ENCODE measurements at regions not wholly inside any gene's neighbourhood (a gene's known extent, or its start where the extent isn't known, plus 50 kb on each side); places are given as distances from the start of the nearest gene placed in this dataset.
"Not testable (repeated sequence)": the region's sequence is repeated elsewhere in the genome, so short reads cannot be mapped to it uniquely, and the experiment has no call there.

DNA sequence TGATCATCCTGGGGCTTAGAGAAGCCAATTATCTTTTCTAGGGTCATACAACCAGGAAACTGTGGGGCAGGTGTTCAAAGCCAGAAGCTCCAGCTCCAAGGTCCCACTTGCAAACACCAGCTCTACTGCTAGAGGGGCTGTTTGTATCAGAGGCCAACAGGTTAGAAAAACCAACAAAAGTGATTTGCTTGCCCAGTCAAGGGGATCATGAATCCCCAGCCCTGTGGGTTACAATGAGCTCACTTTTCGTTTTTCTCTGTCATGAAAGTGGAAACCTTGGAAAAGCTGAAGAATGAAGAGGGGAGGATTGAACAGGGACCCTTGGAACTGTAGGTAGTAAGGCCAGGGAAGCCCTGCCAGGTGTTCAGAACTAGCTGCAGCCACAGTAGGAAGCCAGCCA is 119.2 kb downstream of the SPP2 start:
- Histone ChIP-seq H3K27me3 (ENCODE audit: control insufficient read depth, insufficient read depth, low read length) (no peaks in the 10 kb centered on the region), H3K9ac (ENCODE audit: low read length) (no peak overlapping the region), H3K27ac (ENCODE audit: low read depth, low read length) (no peak overlapping the region), H3K36me3 (ENCODE audit: control insufficient read depth, insufficient read depth, low read length) (no peaks in the 10 kb centered on the region), H3K9me3 (ENCODE audit: control insufficient read depth, insufficient read depth, low read depth, low read length) (no peaks in the 10 kb centered on the region), H3K4me3 (ENCODE audit: low read depth, low read length) (no peak overlapping the region), H3K4me1 (ENCODE audit: control insufficient read depth, insufficient read depth, low read length) (peaks cover 15% of the 10 kb centered on the region)

DNA sequence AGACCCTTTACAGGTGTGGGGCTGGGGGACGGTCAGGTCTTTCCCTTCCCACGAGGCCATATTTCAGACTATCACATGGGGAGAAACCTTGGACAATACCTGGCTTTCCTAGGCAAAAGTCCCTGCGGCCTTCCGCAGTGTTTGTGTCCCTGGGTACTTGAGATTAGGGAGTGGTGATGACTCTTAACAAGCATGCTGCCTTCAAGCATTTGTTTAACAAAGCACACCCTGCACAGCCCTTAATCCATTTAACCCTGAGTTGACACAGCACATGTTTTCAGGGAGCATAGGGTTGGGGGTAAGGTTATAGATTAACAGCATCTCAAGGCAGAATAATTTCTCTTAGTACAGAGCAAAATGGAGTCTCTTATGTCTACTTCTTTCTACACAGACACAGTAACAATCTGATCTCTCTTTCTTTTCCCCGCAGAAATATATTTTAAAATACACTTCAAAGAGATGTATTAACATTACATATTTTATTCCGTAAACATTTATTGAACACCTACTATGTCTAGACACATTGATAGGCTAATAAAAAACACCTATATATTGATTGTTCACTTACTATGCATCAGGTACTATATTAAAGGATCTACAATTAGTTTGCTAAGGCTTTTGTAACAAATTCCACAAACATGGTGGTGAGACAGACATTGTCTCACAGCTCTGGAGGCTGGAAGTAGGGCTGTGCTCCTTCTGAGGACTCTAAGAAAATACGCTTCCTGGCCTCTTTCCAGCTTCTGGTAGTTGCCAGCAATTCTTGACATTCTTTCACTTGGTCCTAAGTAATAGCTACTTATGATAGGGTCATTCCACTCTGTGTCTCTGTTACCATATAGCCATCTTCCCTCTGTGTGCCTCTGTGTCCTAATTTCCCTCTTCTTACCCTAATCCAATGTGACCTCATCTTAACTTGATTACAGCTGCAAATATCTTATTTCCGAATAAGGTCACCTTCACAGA is 118.4 kb downstream of the SPP2 start:
- H3K36me3 ChIP-seq (ENCODE audit: control insufficient read depth, insufficient read depth, low read length); H3K27me3 ChIP-seq (ENCODE audit: control insufficient read depth, insufficient read depth, low read length); H3K27ac ChIP-seq (ENCODE audit: low read depth, low read length); H3K9ac ChIP-seq (ENCODE audit: low read length); H3K9me3 ChIP-seq (ENCODE audit: control insufficient read depth, insufficient read depth, low read depth, low read length); H3K4me3 ChIP-seq (ENCODE audit: low read depth, low read length): not testable (repeated sequence)
- peaks cover 15% of the 10 kb centered on the region for H3K4me1 ChIP-seq (ENCODE audit: control insufficient read depth, insufficient read depth, low read length)

DNA sequence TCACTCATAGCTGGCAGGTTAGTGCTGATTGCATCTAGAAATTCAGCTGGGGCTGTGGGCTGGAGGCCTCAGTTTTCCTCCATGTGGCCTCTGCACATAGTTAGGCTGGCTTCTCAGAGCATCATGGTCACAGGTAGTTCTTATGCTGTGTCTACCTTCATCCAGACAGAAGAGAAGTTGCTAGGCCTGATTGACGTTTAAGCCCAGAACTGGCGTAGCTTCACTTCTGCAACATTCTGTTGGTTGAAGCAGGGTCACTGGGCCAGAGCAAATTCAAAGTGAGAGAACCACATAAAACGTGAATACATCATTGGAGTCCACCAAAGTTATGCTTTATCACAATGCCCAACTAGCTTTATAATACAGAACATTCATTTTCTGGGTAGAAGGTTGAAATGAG is 116.0 kb downstream of the SPP2 start:
- H3K27me3 ChIP-seq (ENCODE audit: control insufficient read depth, insufficient read depth, low read length) = no peaks in the 10 kb centered on the region
- H3K4me3 ChIP-seq (ENCODE audit: low read depth, low read length) = no peak overlapping the region
- no peaks in the 10 kb centered on the region for H3K9me3 ChIP-seq (ENCODE audit: control insufficient read depth, insufficient read depth, low read depth, low read length)
- no peaks in the 10 kb centered on the region for H3K36me3 ChIP-seq (ENCODE audit: control insufficient read depth, insufficient read depth, low read length)
- no peak overlapping the region for H3K27ac ChIP-seq (ENCODE audit: low read depth, low read length)
- H3K9ac ChIP-seq (ENCODE audit: low read length) = no peak overlapping the region
- peaks cover 15% of the 10 kb centered on the region for H3K4me1 ChIP-seq (ENCODE audit: control insufficient read depth, insufficient read depth, low read length)

DNA sequence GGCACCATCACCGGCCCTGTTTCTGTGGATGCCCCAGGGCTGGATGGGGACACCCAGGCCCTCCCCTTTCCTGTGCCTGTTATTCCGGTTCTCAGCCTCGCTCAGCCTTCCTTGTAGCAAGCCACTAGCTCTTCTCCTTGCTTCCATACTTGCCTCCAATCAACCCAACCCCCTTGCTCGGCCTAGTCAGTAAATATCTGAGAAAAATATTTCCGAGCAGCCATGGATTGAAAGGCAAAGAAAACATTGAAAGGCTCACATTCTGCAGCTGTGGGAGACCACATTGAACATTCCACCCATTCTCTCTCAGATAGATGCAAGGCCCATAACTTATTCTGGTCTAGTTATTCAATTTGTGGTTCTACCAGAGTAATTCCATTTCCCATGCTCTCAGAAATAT is 114.9 kb downstream of the SPP2 start:
- Histone ChIP-seq H3K36me3 (ENCODE audit: control insufficient read depth, insufficient read depth, low read length) (no peaks in the 10 kb centered on the region), H3K9ac (ENCODE audit: low read length) (no peak overlapping the region), H3K27ac (ENCODE audit: low read depth, low read length) (no peak overlapping the region), H3K9me3 (ENCODE audit: control insufficient read depth, insufficient read depth, low read depth, low read length) (no peaks in the 10 kb centered on the region), H3K4me1 (ENCODE audit: control insufficient read depth, insufficient read depth, low read length) (peaks cover 15% of the 10 kb centered on the region), H3K4me3 (ENCODE audit: low read depth, low read length) (no peak overlapping the region), H3K27me3 (ENCODE audit: control insufficient read depth, insufficient read depth, low read length) (no peaks in the 10 kb centered on the region)

DNA sequence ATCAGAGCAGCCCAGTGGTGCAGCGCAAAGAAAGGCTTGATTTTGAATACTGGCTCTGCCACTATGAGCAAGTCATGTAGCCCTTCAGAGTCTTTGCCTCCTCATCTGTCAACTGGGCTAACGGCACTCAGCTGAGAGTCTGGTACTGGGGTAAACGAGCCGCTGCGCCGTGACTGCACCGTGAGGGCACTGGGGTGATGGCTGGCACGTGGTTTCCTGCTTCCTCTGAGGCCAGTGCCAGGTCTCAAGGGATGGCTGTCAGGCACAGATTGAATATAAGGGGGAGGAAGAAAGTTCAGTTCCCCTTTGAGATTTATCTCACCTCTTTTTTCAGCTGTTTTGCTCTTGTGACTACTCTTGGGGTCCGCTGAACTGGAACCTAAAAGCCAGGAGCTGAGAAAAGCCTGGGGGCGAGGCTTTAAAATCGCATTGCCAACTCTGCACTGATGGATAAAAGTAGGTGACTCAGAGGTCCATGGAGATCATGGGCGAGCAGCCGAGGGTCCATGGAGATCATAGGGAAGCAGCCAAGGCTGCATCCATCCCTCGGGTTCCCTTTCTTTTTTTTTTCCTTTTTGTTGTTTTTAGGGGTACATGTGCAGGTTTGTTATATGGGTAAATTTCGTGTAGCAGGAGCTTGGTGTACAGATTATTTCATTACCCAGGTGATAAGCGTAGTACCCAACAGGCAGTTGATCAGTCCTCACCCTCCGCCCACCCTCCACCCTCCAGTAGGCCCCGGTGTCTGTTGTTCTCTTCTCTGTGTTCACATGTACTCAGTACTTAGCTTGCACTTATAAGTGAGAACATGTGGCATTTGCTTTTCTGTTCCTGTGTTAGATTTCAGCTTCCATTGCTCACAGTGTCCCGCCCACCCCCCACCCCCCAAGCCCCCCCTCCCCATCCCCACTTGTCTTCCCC is 114.3 kb downstream of the SPP2 start:
- Histone ChIP-seq H3K27ac (ENCODE audit: low read depth, low read length) (no peak overlapping the region), H3K27me3 (ENCODE audit: control insufficient read depth, insufficient read depth, low read length) (no peaks in the 10 kb centered on the region), H3K4me1 (ENCODE audit: control insufficient read depth, insufficient read depth, low read length) (peaks cover 15% of the 10 kb centered on the region), H3K9ac (ENCODE audit: low read length) (no peak overlapping the region), H3K4me3 (ENCODE audit: low read depth, low read length) (no peak overlapping the region), H3K36me3 (ENCODE audit: control insufficient read depth, insufficient read depth, low read length) (no peaks in the 10 kb centered on the region), H3K9me3 (ENCODE audit: control insufficient read depth, insufficient read depth, low read depth, low read length) (no peaks in the 10 kb centered on the region)

DNA sequence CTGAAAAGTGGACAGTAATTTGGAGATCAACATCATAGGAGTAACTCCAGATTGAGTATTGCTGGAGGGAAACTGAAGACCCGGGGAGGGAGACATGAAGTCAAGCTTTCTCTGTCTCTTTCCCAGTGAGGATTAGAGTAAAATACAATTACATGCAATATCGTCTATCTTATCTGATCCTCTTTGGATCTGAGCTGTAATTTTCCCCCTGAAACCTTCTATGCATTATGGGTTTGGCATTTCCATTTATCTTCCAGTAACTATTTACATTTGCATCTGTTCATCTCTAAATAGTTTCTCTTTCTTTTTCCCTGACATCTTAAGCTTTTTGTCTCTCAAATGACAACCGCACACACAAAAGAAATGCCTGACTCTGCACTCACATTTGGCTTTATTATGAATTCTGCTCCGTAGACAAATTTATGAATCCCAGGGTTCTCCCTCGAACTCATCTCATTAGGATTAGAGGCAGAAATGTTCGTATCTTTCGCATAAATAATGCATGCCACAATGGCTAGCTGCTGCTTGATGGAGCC is 113.1 kb downstream of the SPP2 start:
- H3K9ac ChIP-seq (ENCODE audit: low read length) = no peak overlapping the region
- H3K4me1 ChIP-seq (ENCODE audit: control insufficient read depth, insufficient read depth, low read length) = peaks cover 8% of the 10 kb centered on the region; the same call in 1 of the 2 replicates
- H3K27ac ChIP-seq (ENCODE audit: low read depth, low read length) = no peak overlapping the region
- no peaks in the 10 kb centered on the region for H3K27me3 ChIP-seq (ENCODE audit: control insufficient read depth, insufficient read depth, low read length)
- H3K36me3 ChIP-seq (ENCODE audit: control insufficient read depth, insufficient read depth, low read length) = no peaks in the 10 kb centered on the region
- H3K9me3 ChIP-seq (ENCODE audit: control insufficient read depth, insufficient read depth, low read depth, low read length) = no peaks in the 10 kb centered on the region
- H3K4me3 ChIP-seq (ENCODE audit: low read depth, low read length) = no peak overlapping the region

DNA sequence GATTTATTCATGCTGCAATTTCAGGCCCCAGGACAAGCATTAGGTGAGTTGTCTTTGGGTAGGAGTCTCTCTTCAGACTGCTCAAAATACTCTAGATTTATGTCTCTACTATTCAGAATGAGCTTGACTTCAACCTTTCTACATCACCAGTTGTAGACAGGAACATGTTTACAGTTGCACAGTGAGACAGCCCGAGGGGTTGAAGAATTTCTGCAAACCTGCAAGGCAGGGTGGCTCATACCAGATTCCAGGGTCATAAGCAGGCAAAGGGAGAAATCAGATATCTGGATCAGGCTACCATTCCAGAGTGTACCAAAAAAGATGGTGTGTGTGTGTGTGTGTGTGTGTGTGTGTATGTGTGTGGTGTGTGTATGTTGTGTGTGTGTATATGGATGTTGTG is 112.4 kb downstream of the SPP2 start:
- no peaks in the 10 kb centered on the region for H3K27me3 ChIP-seq (ENCODE audit: control insufficient read depth, insufficient read depth, low read length)

DNA sequence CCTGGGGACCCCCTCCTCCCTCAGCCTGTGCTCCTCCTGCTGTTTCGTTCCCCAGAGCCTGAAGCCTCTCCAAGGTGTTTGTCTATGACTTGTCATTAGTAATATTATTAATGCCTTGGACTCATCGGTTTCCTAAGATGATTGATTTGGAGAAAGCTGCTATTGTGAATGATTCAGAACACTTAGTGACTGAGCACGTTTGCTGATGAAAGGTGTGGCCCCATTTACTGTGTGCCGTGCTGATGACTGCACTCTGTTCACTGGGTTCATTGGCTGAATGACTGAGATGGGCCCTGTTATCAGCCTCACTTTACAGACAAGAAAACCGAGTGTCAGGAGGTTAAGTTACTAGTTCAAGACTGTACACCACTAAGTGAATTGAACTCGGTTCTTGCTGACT is 111.4 kb downstream of the SPP2 start:
- no peaks in the 10 kb centered on the region for H3K27me3 ChIP-seq (ENCODE audit: control insufficient read depth, insufficient read depth, low read length)
- peaks cover 4% of the 10 kb centered on the region; the same call in 1 of the 2 replicates for H3K4me1 ChIP-seq (ENCODE audit: control insufficient read depth, insufficient read depth, low read length)
- H3K27ac ChIP-seq (ENCODE audit: low read depth, low read length) = no peak overlapping the region
- H3K9me3 ChIP-seq (ENCODE audit: control insufficient read depth, insufficient read depth, low read depth, low read length) = no peaks in the 10 kb centered on the region
- no peak overlapping the region for H3K9ac ChIP-seq (ENCODE audit: low read length)
- no peak overlapping the region for H3K4me3 ChIP-seq (ENCODE audit: low read depth, low read length)
- no peaks in the 10 kb centered on the region for H3K36me3 ChIP-seq (ENCODE audit: control insufficient read depth, insufficient read depth, low read length)

More for the DNA sequence above, 112.4 kb downstream of the SPP2 start:
- Histone ChIP-seq H3K27ac (ENCODE audit: low read depth, low read length) (no peak overlapping the region), H3K9me3 (ENCODE audit: control insufficient read depth, insufficient read depth, low read depth, low read length) (no peaks in the 10 kb centered on the region), H3K4me1 (ENCODE audit: control insufficient read depth, insufficient read depth, low read length) (peaks cover 4% of the 10 kb centered on the region; the same call in 1 of the 2 replicates), H3K4me3 (ENCODE audit: low read depth, low read length) (no peak overlapping the region), H3K36me3 (ENCODE audit: control insufficient read depth, insufficient read depth, low read length) (no peaks in the 10 kb centered on the region), H3K9ac (ENCODE audit: low read length) (no peak overlapping the region)

DNA sequence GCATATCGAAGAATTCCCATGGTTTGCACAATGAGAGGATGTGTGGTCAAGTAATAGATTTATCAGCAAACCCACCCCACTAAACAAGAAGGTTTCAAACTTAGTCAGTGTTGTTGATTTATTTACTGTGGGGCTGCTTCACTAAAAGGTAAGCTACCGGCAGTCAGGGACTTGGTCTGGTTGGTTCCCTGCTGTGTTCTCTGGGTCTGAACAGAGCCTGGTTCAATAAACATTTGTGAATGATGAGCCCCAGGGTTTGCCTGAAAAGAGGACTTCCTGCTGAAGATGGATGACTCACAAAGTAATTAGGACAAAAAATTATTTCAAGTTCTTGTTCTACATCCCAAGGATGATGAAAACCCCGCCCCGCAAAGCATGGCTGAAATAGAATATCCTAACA is 108.3 kb downstream of the SPP2 start:
- H3K9me3 ChIP-seq (ENCODE audit: control insufficient read depth, insufficient read depth, low read depth, low read length) = no peaks in the 10 kb centered on the region
- no peaks in the 10 kb centered on the region for H3K27me3 ChIP-seq (ENCODE audit: control insufficient read depth, insufficient read depth, low read length)
- H3K27ac ChIP-seq (ENCODE audit: low read depth, low read length) = no peak overlapping the region
- H3K36me3 ChIP-seq (ENCODE audit: control insufficient read depth, insufficient read depth, low read length) = no peaks in the 10 kb centered on the region
- no peak overlapping the region for H3K9ac ChIP-seq (ENCODE audit: low read length)
- H3K4me1 ChIP-seq (ENCODE audit: control insufficient read depth, insufficient read depth, low read length) = peaks cover 8% of the 10 kb centered on the region; the same call in 1 of the 2 replicates
- H3K4me3 ChIP-seq (ENCODE audit: low read depth, low read length) = no peak overlapping the region

DNA sequence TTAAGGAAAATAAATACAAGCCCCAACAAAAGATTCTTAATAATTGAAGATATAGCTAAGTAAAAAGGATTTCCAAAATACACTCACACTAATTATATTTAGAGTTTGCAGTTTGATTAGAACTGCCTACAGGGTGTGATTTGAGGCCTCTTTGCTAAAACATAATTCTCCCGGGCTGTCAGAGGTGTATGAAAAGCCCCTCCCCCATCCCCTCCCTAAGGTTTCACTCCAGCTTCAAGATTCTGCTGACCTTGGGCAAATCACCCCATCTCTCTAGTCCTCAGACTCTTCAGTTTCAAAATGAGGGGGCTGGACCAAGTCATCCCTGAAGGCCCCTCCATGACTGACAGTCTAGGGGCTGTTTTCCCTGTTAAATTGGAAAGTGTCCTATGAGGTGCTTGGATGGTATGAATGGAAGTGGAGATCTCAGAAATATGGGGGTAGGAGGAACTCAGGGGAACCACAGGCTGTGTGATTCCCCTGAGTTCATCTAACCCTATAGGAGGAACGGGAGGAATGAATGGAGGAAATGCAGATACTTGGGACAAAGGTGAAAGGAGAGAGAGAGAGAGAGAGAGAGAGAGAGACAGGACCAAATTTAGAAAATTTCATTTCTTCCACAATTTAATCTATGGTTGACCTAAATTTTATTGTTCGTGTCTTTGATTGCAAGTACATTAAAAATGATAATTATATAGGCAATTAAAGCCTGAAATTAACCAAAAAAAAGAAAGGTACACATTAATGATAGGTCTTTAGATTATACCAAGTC is 107.5 kb downstream of the SPP2 start:
- Histone ChIP-seq H3K27me3 (ENCODE audit: control insufficient read depth, insufficient read depth, low read length) (no peaks in the 10 kb centered on the region), H3K4me3 (ENCODE audit: low read depth, low read length) (no peak overlapping the region), H3K36me3 (ENCODE audit: control insufficient read depth, insufficient read depth, low read length) (no peaks in the 10 kb centered on the region), H3K9me3 (ENCODE audit: control insufficient read depth, insufficient read depth, low read depth, low read length) (no peaks in the 10 kb centered on the region), H3K27ac (ENCODE audit: low read depth, low read length) (no peak overlapping the region), H3K4me1 (ENCODE audit: control insufficient read depth, insufficient read depth, low read length) (peaks cover 8% of the 10 kb centered on the region; the same call in 1 of the 2 replicates), H3K9ac (ENCODE audit: low read length) (no peak overlapping the region)

All from HUES6 (cell line).